ENCODE measurements at regions not wholly inside any gene's neighbourhood (a gene's known extent, or its start where the extent isn't known, plus 50 kb on each side); places are given as distances from the start of the nearest gene placed in this dataset.

DNA sequence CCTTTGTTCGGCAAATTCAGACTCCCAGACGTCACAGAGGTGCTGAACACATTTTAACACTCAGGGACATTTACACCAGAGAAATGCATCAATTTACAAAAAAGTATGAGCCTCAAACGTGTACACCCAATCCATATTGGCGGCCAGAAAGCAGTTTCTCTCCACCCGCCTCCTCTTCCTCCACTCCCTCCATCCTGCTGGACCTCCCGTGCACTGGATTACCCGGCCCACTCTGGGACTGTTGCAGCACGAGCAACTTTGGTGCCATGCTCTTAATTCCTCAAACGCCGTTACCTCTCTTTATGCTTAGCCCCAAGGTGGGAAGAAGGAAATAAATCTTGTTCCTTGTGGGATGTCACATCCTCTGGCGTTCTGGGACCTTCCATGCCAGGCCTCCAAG is 243.4 kb downstream of the ZNF516 start:
- TF ChIP-seq, protein P1, sequence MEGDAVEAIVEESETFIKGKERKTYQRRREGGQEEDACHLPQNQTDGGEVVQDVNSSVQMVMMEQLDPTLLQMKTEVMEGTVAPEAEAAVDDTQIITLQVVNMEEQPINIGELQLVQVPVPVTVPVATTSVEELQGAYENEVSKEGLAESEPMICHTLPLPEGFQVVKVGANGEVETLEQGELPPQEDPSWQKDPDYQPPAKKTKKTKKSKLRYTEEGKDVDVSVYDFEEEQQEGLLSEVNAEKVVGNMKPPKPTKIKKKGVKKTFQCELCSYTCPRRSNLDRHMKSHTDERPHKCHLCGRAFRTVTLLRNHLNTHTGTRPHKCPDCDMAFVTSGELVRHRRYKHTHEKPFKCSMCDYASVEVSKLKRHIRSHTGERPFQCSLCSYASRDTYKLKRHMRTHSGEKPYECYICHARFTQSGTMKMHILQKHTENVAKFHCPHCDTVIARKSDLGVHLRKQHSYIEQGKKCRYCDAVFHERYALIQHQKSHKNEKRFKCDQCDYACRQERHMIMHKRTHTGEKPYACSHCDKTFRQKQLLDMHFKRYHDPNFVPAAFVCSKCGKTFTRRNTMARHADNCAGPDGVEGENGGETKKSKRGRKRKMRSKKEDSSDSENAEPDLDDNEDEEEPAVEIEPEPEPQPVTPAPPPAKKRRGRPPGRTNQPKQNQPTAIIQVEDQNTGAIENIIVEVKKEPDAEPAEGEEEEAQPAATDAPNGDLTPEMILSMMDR (conservative IDR thresholded peaks at IDR 0.05) = no peak
- 0 out of 2 replicates have a peak, but pooled peaks have one; percentile 20 for TF ChIP-seq EZH2 (IDR thresholded peaks at IDR 0.05; ENCODE audit: low read depth)
